Upper lobe of left lung (tissue), 4 donors: ENCODE measurements at regions not wholly inside any gene's neighbourhood (a gene's known extent, or its start where the extent isn't known, plus 50 kb on each side); places are given as distances from the start of the nearest gene placed in this dataset.

Experiments
- CTCF ChIP-seq, 6 experiments: fragments of 450-650 bp in 4 of 6; fragments of 200-600 bp in 2 of 6; sonication (generic) in 2 of 6; IDR thresholded peaks; one replicate each; pipeline ENCODE4 v1.5.1; 2016 to 2019; ENCODE audit warnings: antibody characterized with exemption in 6 of 6
- EP300 ChIP-seq, 4 donors: sonication (generic); formaldehyde crosslinking; IDR thresholded peaks; one replicate each; pipeline ENCODE4 v1.5.1; 2017; ENCODE audit warnings: antibody characterized with exemption in 4 of 4, control low read depth in 2 of 4
- POLR2A ChIP-seq, 4 donors: fragments of 450-650 bp; IDR thresholded peaks; one replicate each; pipeline ENCODE4 v1.5.1; 2016 to 2017; ENCODE audit warnings: antibody characterized with exemption in 4 of 4, mild to moderate bottlenecking in 2 of 4

GRCh38 chr5:57417320-57417719 lies 65.3 kb downstream of the ACTBL2 start:
- TF ChIP-seq POLR2A (IDR thresholded peaks at IDR 0.05), result no peak
- no peak for TF ChIP-seq CTCF (IDR thresholded peaks at IDR 0.05)
- no peak for TF ChIP-seq EP300 (IDR thresholded peaks at IDR 0.05)
